ENCODE measurements at regions not wholly inside any gene's neighbourhood (a gene's known extent, or its start where the extent isn't known, plus 50 kb on each side); places are given as distances from the start of the nearest gene placed in this dataset.

GRCh38 chr2:8271461-8271860 is 410.4 kb upstream of the ID2 start:
- TF ChIP-seq CTCF (IDR thresholded peaks at IDR 0.05; ENCODE audit: low read depth, low read length, missing input control) (no peak), RAD21 (IDR thresholded peaks at IDR 0.05) (no peak), REST (IDR thresholded peaks at IDR 0.05) (no peak), ZBTB33 (IDR thresholded peaks at IDR 0.05) (no peak), FOXA1 (IDR thresholded peaks at IDR 0.05) (no peak), MAX (IDR thresholded peaks at IDR 0.05) (no peak)
